GM12878 (cell line): ENCODE measurements at regions not wholly inside any gene's neighbourhood (a gene's known extent, or its start where the extent isn't known, plus 50 kb on each side); places are given as distances from the start of the nearest gene placed in this dataset.

Source experiments
- ATAC-seq: fragments of 200-7000 bp; cut with Tn5 transposase; 3 replicates; pipeline ENCODE4 v1.9.1; 2020; ENCODE audit warnings: mild to moderate bottlenecking, moderate library complexity
- BruUV-seq: library from RNA; stranded (reverse); fragments of 400-500 nt; replicated peaks from 2 replicates; lab custom pipeline; 2021; lab: Mats Ljungman, UMichigan
- CTCF ChIA-PET: fragments of 300-600 bp; sonication (Branson Sonifier 250); formaldehyde crosslinking; extraction: SDS; loops from one replicate; lab custom pipeline; 2021; ENCODE audit warnings: inconsistent platforms; lab: Yijun Ruan, JAX
- POLR2A ChIA-PET: fragments of 350-600 bp; formaldehyde crosslinking; extraction: SDS; loops from one replicate; lab custom pipeline; 2021; ENCODE audit warnings: inconsistent platforms; lab: Charles Lee
- RAD21 ChIA-PET: fragments of 300-600 bp; sonication (Branson Sonifier 250); formaldehyde crosslinking; loops from one replicate; lab custom pipeline; 2023; ENCODE audit warnings: antibody characterized with exemption; ENCODE audit not compliant: unreplicated experiment; lab: Charles Lee
- SMC1A ChIA-PET: fragments of 300-600 bp; sonication (Branson Sonifier 250); formaldehyde crosslinking; loops from one replicate; lab custom pipeline; 2023; ENCODE audit not compliant: unreplicated experiment, uncharacterized antibody; lab: Charles Lee
- DNase-seq: peaks from one replicate; pipeline ENCODE4 v3.0.0-alpha.2; 2011; ENCODE audit warnings: low read depth, low spot score
- FAIRE-seq: peaks from 3 replicates; lab custom pipeline; 2011; peaks lifted over from hg19 to GRCh38; lab: Jason Lieb, UNC
- H2AFZ ChIP-seq: 2 replicates; pipeline ENCODE4 v1.6.0; 2011; ENCODE audit warnings: low read depth, low read length, control low read depth; ENCODE audit not compliant: control insufficient read depth
- H3K27ac ChIP-seq: 2 replicates; pipeline ENCODE4 v1.5.1; 2011; ENCODE audit warnings: control low read depth; ENCODE audit not compliant: control insufficient read depth, insufficient read depth
- H3K27me3 ChIP-seq, 2 experiments: replicated peaks in 1 of 2; 2 replicates each; pipeline versions ENCODE4 v1.6.0 to v1.6.1; 2011; ENCODE audit warnings: low read length in 1 of 2; ENCODE audit not compliant: control insufficient read depth in 2 of 2, insufficient read depth in 2 of 2
- H3K36me3 ChIP-seq, 2 experiments: 2 replicates each; pipeline ENCODE4 v1.5.1; 2011; ENCODE audit warnings: low read length in 1 of 2; ENCODE audit not compliant: control insufficient read depth in 2 of 2, insufficient read depth in 2 of 2
- H3K4me1 ChIP-seq: 2 replicates; pipeline ENCODE4 v1.6.1; 2011; ENCODE audit warnings: mild to moderate bottlenecking, low read length, moderate library complexity, mixed read lengths; ENCODE audit not compliant: control insufficient read depth, insufficient read depth
- H3K4me2 ChIP-seq: 2 replicates; pipeline ENCODE4 v1.6.0; 2011; ENCODE audit warnings: control low read depth; ENCODE audit not compliant: control insufficient read depth, insufficient read depth
- H3K4me3 ChIP-seq: fragments of 200-600 bp; sonication (generic); 2 replicates; pipeline ENCODE4 v1.5.1; 2016
- H3K79me2 ChIP-seq: 2 replicates; pipeline ENCODE4 v1.6.0; 2011; ENCODE audit warnings: low read length; ENCODE audit not compliant: control insufficient read depth, insufficient read depth
- H3K9ac ChIP-seq: 2 replicates; pipeline ENCODE4 v1.8.0; 2011; ENCODE audit warnings: low read length, control low read depth, mixed read lengths; ENCODE audit not compliant: control insufficient read depth, insufficient read depth
- H3K9me3 ChIP-seq: replicated peaks from 3 replicates; pipeline ENCODE4 v1.5.1; 2011; ENCODE audit warnings: mild to moderate bottlenecking, low read length; ENCODE audit not compliant: control insufficient read depth, insufficient read depth
- H4K20me1 ChIP-seq: 2 replicates; pipeline ENCODE4 v1.6.0; 2011; ENCODE audit not compliant: control insufficient read depth, insufficient read depth
- CBX5 ChIP-seq: sonication (generic); IDR thresholded peaks from 2 replicates; pipeline ENCODE4 v1.6.1; 2016; ENCODE audit warnings: low read depth, moderate library complexity, mild to moderate bottlenecking, inconsistent platforms
- HCFC1 ChIP-seq: fragments of 150-350 bp; IDR thresholded peaks from 2 replicates; pipeline ENCODE4 v1.6.1; 2014; ENCODE audit warnings: low read length
- NR2C2 ChIP-seq: IDR thresholded peaks from 2 replicates; pipeline ENCODE4 v1.6.1; 2011; ENCODE audit warnings: borderline replicate concordance, low read depth; ENCODE audit not compliant: control insufficient read depth, insufficient read length
- RB1 ChIP-seq: fragments of 450-650 bp; formaldehyde crosslinking; IDR thresholded peaks from 2 replicates; pipeline ENCODE4 v1.6.1; 2017; ENCODE audit warnings: mild to moderate bottlenecking, borderline replicate concordance
- SRF ChIP-seq, 2 experiments: IDR thresholded peaks; 2 replicates each; pipeline ENCODE4 v1.6.1; 2011; ENCODE audit warnings: low read depth in 2 of 2, low read length in 2 of 2, mild to moderate bottlenecking in 1 of 2, moderate library complexity in 1 of 2
- YY1 ChIP-seq: IDR thresholded peaks from 2 replicates; pipeline ENCODE4 v1.6.1; 2011; ENCODE audit warnings: low read depth, mild to moderate bottlenecking, low read length
- ZBED1 ChIP-seq: IDR thresholded peaks from 2 replicates; pipeline ENCODE4 v1.6.1; 2016; ENCODE audit warnings: borderline replicate concordance
- WGBS: methylation state at CpG from one replicate; pipeline ENCODE4 v1.1.6; 2016; ENCODE audit warnings: low lambda C conversion rate; ENCODE audit not compliant: insufficient replicate concordance, insufficient coverage; ENCODE audit errors: missing lambda C conversion rate; 5-methylcytosine and 5-hydroxymethylcytosine counted together
- in situ Hi-C: fragments of 300-500 bp; cut with MboI; formaldehyde crosslinking; loops from 9 replicates; pipeline ENCODE4 v1.14.3; 2018; ENCODE audit warnings: mixed read lengths
- intact Hi-C: fragments of 100-400 bp; cut with micrococcal nuclease; formaldehyde crosslinking; loops from one replicate; pipeline ENCODE4 v1.14.2; 2022; ENCODE audit not compliant: unreplicated experiment
- TF ChIP-seq, protein P1 (sequence below): fragments of 450-650 bp; IDR thresholded peaks from 2 replicates; pipeline ENCODE4 v1.6.1; 2017; ENCODE audit warnings: mild to moderate bottlenecking
- TF ChIP-seq, protein P2 (sequence below): IDR thresholded peaks from 2 replicates; pipeline ENCODE4 v1.6.1; 2011; ENCODE audit warnings: low read depth, low read length, improper control_type of control experiment, borderline replicate concordance
- TF ChIP-seq, protein P3 (sequence below): IDR thresholded peaks from 2 replicates; pipeline ENCODE4 v1.6.1; 2012; ENCODE audit warnings: low read length, inconsistent platforms

DNA sequence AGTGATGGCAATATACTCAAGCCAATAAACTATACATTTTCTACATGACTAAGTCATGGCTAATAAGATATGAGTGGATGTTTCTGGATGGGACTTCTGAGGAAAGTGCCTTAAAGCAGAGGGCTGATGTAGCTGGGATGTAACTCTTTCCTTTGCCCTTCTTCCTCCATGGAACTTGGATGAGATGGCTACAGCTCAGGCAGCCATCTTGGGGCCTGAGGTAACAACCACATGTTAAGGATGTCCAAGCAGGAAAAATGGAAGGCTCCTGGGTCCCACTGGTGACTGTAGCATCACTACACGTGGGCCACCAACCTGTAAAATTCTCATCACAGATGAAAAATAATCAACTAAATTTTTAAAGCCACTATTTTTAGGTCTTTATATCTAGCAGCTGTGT lies 54.4 kb upstream of the GRIP1 start:
- Histone ChIP-seq H3K27ac (no peak overlapping the region), H3K4me3 (no peak overlapping the region), H3K9ac (no peak overlapping the region), H3K9me3 (no peaks in the 10 kb centered on the region), H3K4me2 (no peak overlapping the region), H3K27me3 (peaks cover 0 to 3% of the 10 kb centered on the region in 2 experiments; a peak in 1 of 4 replicates), H3K4me1 (no peaks in the 10 kb centered on the region), H2AFZ (no peak overlapping the region), H3K36me3 (no peaks in the 10 kb centered on the region), H4K20me1 (no peaks in the 10 kb centered on the region), H3K79me2 (no peaks in the 10 kb centered on the region)
- CTCF ChIA-PET = interaction anchor here (0.6 to 0.9 kb wide), 3 partner anchors 24 to 1176 kb away, joined by 3 read pairs; no protein-coding TSS in a partner anchor
- no TSS peak for BruUV-seq
- no peak for ATAC-seq
- TF ChIP-seq CBX5 (no peak), YY1 (no peak), HCFC1 (no peak), ZBED1 (no peak), SRF (IDR thresholded peaks at IDR 0.05; ENCODE audit: low read depth in 2 of 2, low read length in 2 of 2) (no peak), RB1 (no peak), NR2C2 (no peak)
- TF ChIP-seq, protein P1, sequence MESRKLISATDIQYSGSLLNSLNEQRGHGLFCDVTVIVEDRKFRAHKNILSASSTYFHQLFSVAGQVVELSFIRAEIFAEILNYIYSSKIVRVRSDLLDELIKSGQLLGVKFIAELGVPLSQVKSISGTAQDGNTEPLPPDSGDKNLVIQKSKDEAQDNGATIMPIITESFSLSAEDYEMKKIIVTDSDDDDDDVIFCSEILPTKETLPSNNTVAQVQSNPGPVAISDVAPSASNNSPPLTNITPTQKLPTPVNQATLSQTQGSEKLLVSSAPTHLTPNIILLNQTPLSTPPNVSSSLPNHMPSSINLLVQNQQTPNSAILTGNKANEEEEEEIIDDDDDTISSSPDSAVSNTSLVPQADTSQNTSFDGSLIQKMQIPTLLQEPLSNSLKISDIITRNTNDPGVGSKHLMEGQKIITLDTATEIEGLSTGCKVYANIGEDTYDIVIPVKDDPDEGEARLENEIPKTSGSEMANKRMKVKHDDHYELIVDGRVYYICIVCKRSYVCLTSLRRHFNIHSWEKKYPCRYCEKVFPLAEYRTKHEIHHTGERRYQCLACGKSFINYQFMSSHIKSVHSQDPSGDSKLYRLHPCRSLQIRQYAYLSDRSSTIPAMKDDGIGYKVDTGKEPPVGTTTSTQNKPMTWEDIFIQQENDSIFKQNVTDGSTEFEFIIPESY = no peak
- TF ChIP-seq, protein P2, sequence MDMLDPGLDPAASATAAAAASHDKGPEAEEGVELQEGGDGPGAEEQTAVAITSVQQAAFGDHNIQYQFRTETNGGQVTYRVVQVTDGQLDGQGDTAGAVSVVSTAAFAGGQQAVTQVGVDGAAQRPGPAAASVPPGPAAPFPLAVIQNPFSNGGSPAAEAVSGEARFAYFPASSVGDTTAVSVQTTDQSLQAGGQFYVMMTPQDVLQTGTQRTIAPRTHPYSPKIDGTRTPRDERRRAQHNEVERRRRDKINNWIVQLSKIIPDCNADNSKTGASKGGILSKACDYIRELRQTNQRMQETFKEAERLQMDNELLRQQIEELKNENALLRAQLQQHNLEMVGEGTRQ = no peak
- TF ChIP-seq, protein P3, sequence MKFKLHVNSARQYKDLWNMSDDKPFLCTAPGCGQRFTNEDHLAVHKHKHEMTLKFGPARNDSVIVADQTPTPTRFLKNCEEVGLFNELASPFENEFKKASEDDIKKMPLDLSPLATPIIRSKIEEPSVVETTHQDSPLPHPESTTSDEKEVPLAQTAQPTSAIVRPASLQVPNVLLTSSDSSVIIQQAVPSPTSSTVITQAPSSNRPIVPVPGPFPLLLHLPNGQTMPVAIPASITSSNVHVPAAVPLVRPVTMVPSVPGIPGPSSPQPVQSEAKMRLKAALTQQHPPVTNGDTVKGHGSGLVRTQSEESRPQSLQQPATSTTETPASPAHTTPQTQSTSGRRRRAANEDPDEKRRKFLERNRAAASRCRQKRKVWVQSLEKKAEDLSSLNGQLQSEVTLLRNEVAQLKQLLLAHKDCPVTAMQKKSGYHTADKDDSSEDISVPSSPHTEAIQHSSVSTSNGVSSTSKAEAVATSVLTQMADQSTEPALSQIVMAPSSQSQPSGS = no peak
- DNase-seq = no peak
- RAD21 ChIA-PET = no interaction called here
- POLR2A ChIA-PET = no interaction called here
- intact Hi-C loops (no loop called here), in situ Hi-C loops (no loop called here)
- SMC1A ChIA-PET = interaction anchor here (0.6 kb wide), 1 partner anchor 474 kb away, joined by 3 read pairs; no protein-coding TSS in a partner anchor
- 0% methylated on average over 1 of the region's 1 CpG for WGBS
- FAIRE-seq = no peak
